ENCODE measurements at regions not wholly inside any gene's neighbourhood (a gene's known extent, or its start where the extent isn't known, plus 50 kb on each side); places are given as distances from the start of the nearest gene placed in this dataset.

- TF ChIP-seq, protein P1, sequence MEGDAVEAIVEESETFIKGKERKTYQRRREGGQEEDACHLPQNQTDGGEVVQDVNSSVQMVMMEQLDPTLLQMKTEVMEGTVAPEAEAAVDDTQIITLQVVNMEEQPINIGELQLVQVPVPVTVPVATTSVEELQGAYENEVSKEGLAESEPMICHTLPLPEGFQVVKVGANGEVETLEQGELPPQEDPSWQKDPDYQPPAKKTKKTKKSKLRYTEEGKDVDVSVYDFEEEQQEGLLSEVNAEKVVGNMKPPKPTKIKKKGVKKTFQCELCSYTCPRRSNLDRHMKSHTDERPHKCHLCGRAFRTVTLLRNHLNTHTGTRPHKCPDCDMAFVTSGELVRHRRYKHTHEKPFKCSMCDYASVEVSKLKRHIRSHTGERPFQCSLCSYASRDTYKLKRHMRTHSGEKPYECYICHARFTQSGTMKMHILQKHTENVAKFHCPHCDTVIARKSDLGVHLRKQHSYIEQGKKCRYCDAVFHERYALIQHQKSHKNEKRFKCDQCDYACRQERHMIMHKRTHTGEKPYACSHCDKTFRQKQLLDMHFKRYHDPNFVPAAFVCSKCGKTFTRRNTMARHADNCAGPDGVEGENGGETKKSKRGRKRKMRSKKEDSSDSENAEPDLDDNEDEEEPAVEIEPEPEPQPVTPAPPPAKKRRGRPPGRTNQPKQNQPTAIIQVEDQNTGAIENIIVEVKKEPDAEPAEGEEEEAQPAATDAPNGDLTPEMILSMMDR (IDR thresholded peaks at IDR 0.05), result no peak
- TF ChIP-seq POLR2AphosphoS5 (IDR thresholded peaks at IDR 0.05), result no peak
- TF ChIP-seq POLR2A (IDR thresholded peaks at IDR 0.05), result no peak
Measured at GRCh38 chr2:188663301-188663700, 310.9 kb upstream of the COL3A1 start.

Measured in prostate gland (tissue), 2 donors.